ENCODE measurements at regions not wholly inside any gene's neighbourhood (a gene's known extent, or its start where the extent isn't known, plus 50 kb on each side); places are given as distances from the start of the nearest gene placed in this dataset.
A peak's percentile ranks its signal among the peaks of the same experiment; 100 is the strongest.
"Not testable (repeated sequence)": the region's sequence is repeated elsewhere in the genome, so short reads cannot be mapped to it uniquely, and the experiment has no call there.

DNA sequence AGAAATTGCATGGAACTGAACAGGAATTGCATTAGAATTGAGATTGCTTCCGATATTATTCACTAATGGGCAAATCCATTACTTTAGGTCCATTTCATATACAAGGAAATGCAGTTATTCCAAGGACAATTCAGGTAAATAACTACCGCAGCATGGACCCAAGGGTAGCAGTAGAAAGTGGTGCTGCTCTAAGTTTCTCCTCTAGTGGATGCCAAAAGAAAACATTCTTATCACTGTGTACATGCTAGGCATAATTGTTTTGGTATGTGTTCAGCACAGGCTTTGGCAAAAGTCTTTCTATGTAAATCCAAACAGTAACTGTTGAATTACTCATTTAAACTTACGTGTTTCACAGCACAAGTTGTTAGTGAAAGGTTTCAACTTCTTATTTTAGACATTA lies 890.1 kb upstream of the ADAMTS5 start:
- H3K27ac ChIP-seq (ENCODE audit: low read depth in 1 of 2, low read length in 1 of 2); ATAC-seq (ENCODE audit: insufficient read depth, low FRiP score); H3K27me3 ChIP-seq (ENCODE audit: control insufficient read depth in 3 of 3, insufficient read depth in 3 of 3, low read length in 2 of 3); H3K9me3 ChIP-seq (ENCODE audit: control insufficient read depth in 4 of 4, insufficient read depth in 3 of 4, low read length in 3 of 4); H3K36me3 ChIP-seq (ENCODE audit: control insufficient read depth in 4 of 4, insufficient read depth in 4 of 4, low read length in 4 of 4); DNase-seq; H3K9ac ChIP-seq (ENCODE audit: insufficient read depth in 1 of 2, low read length in 2 of 2); H3K4me3 ChIP-seq; H3K4me1 ChIP-seq (ENCODE audit: control insufficient read depth in 5 of 5, insufficient read depth in 5 of 5, low read length in 5 of 5): not testable (repeated sequence)
- 54 to 86% methylated on average over 3 of the region's 3 CpGs for WGBS, 2 donors

DNA sequence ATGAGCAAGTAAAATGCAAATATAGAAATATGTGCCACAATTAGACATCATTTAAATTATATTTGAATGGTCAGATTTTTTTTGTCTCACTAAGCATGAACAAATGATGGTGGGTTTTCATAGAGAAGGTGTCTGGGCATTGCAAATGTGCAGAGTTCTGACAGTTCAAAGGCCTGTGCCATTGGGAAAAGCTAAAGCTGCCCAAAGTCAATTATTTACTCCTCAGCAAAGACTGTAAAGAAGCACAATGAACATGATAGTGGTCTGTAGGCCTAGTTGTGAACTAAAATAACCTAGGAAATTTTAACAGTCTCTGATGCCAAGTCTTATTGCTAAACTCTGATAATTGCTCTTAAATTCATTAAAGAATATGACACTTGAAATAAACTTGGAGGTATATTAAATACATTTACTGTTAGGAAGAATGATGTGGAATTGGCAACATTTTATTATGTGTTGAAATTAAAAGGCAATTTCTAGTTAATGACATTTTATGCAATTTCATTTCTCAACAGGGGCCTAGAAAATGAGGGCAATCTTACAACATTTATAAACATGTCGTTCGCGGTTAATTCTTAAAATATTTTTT lies 874.3 kb upstream of the ADAMTS5 start:
- Histone ChIP-seq H3K27me3 (ENCODE audit: control insufficient read depth in 3 of 3, insufficient read depth in 3 of 3, low read length in 2 of 3) (no peaks in the 10 kb centered on the region), H3K9ac (ENCODE audit: insufficient read depth in 1 of 2, low read length in 2 of 2) (no peak overlapping the region), H3K9me3 (ENCODE audit: control insufficient read depth in 4 of 4, insufficient read depth in 3 of 4, low read length in 3 of 4) (no peaks in the 10 kb centered on the region), H3K27ac (ENCODE audit: low read depth in 1 of 2, low read length in 1 of 2) (no peak overlapping the region), H3K4me1 (ENCODE audit: control insufficient read depth in 5 of 5, insufficient read depth in 5 of 5, low read length in 5 of 5) (peaks cover 0 to 15% (median 4%) of the 10 kb centered on the region in 5 donors), H3K36me3 (ENCODE audit: control insufficient read depth in 4 of 4, insufficient read depth in 4 of 4, low read length in 4 of 4) (no peaks in the 10 kb centered on the region), H3K4me3 (no peak overlapping the region)
- TF ChIP-seq, protein P1, sequence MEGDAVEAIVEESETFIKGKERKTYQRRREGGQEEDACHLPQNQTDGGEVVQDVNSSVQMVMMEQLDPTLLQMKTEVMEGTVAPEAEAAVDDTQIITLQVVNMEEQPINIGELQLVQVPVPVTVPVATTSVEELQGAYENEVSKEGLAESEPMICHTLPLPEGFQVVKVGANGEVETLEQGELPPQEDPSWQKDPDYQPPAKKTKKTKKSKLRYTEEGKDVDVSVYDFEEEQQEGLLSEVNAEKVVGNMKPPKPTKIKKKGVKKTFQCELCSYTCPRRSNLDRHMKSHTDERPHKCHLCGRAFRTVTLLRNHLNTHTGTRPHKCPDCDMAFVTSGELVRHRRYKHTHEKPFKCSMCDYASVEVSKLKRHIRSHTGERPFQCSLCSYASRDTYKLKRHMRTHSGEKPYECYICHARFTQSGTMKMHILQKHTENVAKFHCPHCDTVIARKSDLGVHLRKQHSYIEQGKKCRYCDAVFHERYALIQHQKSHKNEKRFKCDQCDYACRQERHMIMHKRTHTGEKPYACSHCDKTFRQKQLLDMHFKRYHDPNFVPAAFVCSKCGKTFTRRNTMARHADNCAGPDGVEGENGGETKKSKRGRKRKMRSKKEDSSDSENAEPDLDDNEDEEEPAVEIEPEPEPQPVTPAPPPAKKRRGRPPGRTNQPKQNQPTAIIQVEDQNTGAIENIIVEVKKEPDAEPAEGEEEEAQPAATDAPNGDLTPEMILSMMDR (IDR thresholded peaks at IDR 0.05; ENCODE audit: control extremely low read depth, extremely low read depth): no peak
- DNase-seq: peak in 2 of 3 donors; percentile 77 to 86
- ATAC-seq (ENCODE audit: insufficient read depth, low FRiP score): no peak
- WGBS, 2 donors: 90 to 92% methylated on average over 3 of the region's 3 CpGs

DNA sequence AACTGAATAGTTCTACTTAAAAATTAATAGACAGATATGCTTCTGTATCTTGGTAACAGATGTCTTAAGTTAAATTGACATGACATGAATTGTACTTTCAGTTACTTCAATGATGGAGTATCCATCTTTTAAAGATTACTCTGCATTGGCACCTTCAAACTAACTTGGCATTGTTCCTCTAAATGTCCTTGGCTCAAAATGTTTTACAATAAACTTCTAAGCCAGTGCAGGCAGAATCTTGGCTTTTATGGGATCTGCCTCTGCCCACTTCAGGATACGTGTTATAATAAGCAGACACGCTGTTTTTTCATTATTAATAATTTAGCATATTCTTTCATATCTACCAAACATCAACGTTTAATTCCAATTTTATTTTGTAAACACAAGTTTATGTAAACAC lies 873.4 kb upstream of the ADAMTS5 start:
- H3K4me3 ChIP-seq: no peak overlapping the region
- TF ChIP-seq, protein P1 (IDR thresholded peaks at IDR 0.05; ENCODE audit: control extremely low read depth, extremely low read depth): no peak
- ATAC-seq (ENCODE audit: insufficient read depth, low FRiP score): no peak

DNA sequence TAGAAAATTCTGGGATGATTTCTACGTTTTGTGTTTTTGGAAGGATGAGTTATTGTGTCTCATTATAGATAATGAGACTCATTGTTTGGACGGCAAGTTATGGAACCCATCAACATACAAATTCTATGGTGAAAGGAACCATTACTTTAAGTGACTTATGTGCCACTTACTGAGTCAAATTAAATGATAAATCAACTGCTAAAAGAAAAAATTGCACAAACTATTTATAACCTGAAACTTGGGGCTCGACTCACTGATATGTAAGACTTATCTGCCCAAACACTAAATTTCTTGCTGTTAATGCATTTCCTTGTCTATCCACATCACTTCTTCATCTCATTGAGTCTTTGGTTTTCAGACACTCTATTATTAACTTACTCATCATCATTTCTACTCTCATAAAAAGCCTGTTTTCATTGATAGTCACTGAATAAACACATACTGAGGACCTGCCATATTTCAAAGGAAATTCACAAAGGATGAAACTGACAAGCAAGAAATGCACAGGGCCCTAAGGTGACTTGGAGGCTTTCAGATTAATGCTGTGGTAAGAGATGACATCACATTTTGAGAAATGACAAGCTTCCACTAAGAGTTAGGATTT lies 872.7 kb upstream of the ADAMTS5 start:
- Histone ChIP-seq H3K27me3 (ENCODE audit: control insufficient read depth in 3 of 3, insufficient read depth in 3 of 3, low read length in 2 of 3) (no peaks in the 10 kb centered on the region), H3K4me3 (no peak overlapping the region), H3K4me1 (ENCODE audit: control insufficient read depth in 5 of 5, insufficient read depth in 5 of 5, low read length in 5 of 5) (peaks cover 0 to 15% (median 4%) of the 10 kb centered on the region in 5 donors), H3K36me3 (ENCODE audit: control insufficient read depth in 4 of 4, insufficient read depth in 4 of 4, low read length in 4 of 4) (no peaks in the 10 kb centered on the region), H3K27ac (ENCODE audit: low read depth in 1 of 2, low read length in 1 of 2) (no peak overlapping the region), H3K9ac (ENCODE audit: insufficient read depth in 1 of 2, low read length in 2 of 2) (no peak overlapping the region), H3K9me3 (ENCODE audit: control insufficient read depth in 4 of 4, insufficient read depth in 3 of 4, low read length in 3 of 4) (no peaks in the 10 kb centered on the region)
- TF ChIP-seq, protein P1 (IDR thresholded peaks at IDR 0.05; ENCODE audit: control extremely low read depth, extremely low read depth): no peak
- DNase-seq: peak in 2 of 3 donors; percentile 23 to 40
- ATAC-seq (ENCODE audit: insufficient read depth, low FRiP score): no peak
- WGBS, 2 donors: 72 to 77% methylated on average over 3 of the region's 3 CpGs

More for the DNA sequence above, 873.4 kb upstream of the ADAMTS5 start:
- Histone ChIP-seq H3K27ac (ENCODE audit: low read depth in 1 of 2, low read length in 1 of 2) (no peak overlapping the region), H3K36me3 (ENCODE audit: control insufficient read depth in 4 of 4, insufficient read depth in 4 of 4, low read length in 4 of 4) (no peaks in the 10 kb centered on the region), H3K27me3 (ENCODE audit: control insufficient read depth in 3 of 3, insufficient read depth in 3 of 3, low read length in 2 of 3) (no peaks in the 10 kb centered on the region), H3K4me1 (ENCODE audit: control insufficient read depth in 5 of 5, insufficient read depth in 5 of 5, low read length in 5 of 5) (peaks cover 0 to 15% (median 4%) of the 10 kb centered on the region in 5 donors), H3K9me3 (ENCODE audit: control insufficient read depth in 4 of 4, insufficient read depth in 3 of 4, low read length in 3 of 4) (no peaks in the 10 kb centered on the region), H3K9ac (ENCODE audit: insufficient read depth in 1 of 2, low read length in 2 of 2) (no peak overlapping the region)
- 55 to 74% methylated on average over 3 of the region's 3 CpGs for WGBS, 2 donors
- peak in 2 of 3 donors; percentile 45 to 64 for DNase-seq

Data from lung (tissue), 11 donors.